Tongue (tissue), 1 donor: ENCODE measurements at regions not wholly inside any gene's neighbourhood (a gene's known extent, or its start where the extent isn't known, plus 50 kb on each side); places are given as distances from the start of the nearest gene placed in this dataset.
"Not testable (repeated sequence)": the region's sequence is repeated elsewhere in the genome, so short reads cannot be mapped to it uniquely, and the experiment has no call there.

Source experiments
- DNase-seq: peaks from one replicate; pipeline ENCODE4 v3.0.0-alpha.2; 2015

DNA sequence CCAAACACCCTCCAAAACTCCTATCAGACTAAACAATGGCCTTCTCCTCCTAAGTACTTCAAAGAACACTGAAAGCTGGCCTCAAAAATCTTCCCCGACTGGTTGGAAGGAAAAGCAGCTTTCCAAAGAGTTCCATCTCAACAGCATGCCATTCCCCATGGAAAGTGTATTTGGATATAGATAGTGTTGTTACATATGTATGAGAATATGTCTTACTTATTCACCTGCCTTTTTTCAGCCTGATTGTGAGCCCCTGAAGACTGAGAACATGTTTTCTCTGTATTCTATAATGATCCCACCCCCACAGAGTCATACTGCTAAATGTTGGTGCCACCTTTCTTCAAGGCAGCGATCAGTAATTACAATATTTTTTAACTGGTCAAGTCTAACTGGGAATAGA is 185.4 kb upstream of the G2E3 start:
- DNase-seq = no peak

DNA sequence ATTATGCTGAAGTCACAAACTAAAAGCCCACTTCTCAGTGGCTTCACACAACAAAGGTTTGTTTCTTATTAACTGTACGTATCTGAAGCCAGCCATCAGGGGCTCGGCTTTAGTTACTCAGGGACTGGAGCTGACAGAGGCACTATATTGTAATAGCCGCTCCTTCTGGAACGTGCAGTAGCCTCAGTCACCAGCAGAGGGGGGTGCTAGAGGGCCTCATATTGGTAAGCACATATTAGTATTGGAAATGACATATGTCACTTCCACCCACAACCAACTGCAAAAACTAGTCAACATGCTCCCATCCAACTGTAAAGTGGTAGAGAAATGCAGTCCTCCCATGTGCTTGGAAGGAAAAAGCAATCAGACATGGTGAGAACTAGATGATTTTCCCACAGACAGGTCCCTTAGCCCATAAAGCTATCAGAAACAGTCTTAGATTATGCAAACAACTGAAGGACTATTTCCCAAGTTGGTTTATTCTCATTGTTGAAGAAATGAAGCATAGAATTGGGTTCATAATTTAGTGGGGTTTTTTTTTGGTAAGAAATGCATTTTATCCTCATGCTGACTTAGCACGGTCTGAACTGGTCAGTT is 183.6 kb upstream of the G2E3 start:
- peak; percentile 42 for DNase-seq

DNA sequence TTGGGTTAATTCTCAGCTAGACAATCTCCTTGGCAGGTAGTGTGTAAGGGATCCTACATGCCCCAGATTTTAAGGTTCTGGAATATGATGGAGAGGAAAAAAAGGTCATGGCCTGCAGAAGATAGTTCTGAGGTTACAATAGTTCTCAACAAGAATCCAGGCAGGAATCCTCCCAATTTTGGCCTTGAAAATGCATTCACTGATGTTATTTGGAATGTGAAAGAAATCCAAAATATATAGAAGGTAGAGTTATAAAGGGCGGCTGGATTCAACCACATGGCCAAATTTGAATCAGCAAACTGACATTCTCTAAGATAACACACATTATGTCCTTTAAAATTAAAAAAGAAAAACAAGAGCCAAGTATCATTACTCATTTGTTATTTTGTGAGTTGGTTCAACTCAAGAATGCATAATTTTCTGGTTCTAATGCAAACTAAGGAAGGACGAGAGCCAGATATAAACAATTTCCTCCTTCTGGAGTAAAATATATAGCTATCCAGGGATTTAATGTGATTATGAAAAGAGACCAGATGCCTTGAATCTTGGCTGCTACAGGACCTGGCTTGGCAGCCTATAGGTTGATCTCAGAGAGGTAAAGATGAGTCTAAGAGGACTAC is 177.0 kb upstream of the G2E3 start:
- peak; percentile 61 for DNase-seq

DNA sequence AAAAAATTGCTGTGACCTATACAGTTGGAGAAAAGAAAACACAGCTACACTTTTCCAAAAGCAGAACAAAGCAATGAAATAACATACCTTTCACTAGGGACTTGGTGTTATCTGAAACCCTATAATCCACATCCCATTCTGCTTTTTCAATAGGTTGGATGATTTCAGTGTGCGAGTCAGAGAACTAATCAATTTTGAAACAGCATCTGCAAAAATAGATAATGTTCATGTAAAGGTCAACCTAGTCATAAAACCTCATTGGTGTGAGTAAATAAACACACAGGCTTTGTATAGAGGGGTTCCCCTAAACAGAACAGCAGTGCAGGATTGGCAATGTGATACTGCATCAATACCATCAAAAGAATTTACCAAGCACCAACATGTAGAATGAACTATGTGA is 173.0 kb upstream of the G2E3 start:
- no peak for DNase-seq

DNA sequence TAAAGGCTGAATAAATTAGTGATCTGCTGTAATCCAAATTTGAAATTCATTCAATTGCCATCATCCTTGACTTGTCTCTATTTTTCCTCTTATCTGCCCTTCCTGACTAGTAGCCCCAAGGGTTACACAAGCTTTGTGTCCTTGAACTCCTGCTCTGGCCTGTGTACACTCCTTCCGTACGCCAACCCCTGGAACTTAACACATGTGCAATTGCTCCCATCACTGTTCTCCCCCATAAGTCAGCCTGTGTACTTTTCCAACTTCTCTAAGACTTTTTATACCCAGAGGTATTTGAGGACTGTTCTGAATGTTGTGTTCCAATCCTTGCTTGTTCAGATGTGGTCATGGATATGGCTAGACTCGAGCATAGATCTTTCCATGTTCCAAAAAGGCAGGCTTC is 171.1 kb upstream of the G2E3 start:
- peak; percentile 11 for DNase-seq

DNA sequence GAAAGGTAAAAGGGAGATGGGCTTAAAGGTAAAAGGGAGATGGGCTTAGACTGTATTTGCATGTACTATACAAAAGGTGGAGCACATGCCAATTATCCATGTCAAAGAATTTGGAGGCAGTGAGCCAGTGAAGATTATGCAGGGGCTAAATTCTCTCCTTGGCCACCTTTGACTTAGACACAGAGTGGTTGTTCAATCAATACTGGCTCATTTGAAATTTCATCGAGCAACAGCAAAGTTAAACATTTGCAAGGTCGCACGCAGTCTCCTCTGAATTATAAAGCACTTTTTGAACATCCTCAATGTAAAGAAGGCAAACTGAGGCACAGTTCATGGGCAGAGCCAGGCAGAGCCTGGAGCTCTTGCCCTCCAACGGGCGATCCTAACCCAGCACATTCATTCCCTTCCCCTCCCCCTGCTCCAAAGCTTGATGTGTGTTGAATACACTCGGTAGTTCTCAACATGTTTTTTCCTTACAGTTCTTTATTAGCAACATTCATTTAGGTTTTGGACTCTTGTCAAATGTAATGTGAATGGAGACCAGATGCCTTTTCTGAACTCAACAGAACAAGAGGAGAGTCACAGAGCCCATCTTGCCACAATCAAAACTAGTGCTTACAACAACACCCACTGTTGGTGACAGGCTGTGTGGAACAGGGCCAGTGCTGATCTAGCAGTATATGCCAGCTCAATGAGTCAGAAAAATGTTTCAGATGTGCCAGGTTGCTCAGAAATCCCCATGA is 169.7 kb upstream of the G2E3 start:
- peak; percentile 30 for DNase-seq

DNA sequence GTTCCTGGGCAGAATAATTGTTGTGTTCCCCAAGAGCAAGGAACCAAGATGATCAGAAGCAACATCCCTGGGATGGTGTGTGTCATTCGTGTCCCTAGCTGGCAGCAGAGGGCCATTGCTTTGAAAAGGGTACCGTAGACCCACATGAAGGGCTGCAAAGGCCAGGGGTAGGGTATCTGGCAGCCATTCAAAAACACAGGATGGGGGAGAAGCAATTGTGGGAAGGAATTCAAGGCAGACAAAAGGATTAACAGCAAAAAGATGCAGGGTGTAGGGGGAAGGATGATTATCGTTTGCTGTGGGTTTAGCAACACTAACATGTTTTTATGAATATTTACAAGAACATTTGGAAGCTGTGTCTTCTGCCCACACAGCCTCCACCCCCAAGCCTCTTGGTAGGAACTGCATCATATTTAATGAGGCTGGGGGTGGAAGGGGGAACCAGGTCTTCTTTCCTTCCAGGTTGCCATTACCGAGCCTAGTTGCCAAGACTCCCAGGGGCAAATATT is 169.0 kb upstream of the G2E3 start:
- no peak for DNase-seq

DNA sequence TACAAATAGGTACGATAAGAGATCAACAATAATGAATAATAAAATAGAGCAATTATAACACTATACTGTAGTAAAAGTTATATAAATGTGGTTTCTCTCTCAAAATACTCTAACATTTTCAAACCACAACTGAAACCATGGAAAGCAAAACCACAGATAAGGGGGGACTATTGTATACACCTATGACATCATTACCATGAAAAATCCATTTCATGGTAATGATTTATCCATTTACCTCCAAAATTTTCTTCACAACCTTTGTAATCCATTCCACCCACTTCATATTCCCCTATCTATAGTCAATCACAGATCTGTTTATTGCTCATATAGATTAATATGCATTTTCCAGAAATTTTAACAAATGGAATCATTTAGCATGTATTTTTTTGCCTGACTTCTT is 163.9 kb upstream of the G2E3 start:
- DNase-seq = no peak

DNA sequence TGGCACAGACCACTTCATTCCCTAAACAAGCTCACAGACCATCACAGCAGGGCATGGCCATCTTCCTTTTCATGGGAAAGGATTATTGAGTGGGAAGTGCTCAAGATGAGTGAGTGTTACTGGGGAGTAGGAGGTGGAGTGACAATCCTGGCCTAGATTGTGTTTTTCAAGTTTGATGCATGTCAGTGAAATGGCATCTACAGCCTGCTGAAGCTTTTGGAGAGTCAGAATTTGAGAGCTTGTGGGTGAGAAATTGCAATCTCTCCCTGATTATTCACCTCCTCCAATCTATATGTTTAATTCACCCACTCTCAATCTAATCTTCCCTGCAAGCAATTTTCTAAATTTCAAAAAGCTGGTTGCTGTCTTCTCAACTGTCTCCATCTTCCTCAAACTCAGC is 156.1 kb upstream of the G2E3 start:
- no peak for DNase-seq

DNA sequence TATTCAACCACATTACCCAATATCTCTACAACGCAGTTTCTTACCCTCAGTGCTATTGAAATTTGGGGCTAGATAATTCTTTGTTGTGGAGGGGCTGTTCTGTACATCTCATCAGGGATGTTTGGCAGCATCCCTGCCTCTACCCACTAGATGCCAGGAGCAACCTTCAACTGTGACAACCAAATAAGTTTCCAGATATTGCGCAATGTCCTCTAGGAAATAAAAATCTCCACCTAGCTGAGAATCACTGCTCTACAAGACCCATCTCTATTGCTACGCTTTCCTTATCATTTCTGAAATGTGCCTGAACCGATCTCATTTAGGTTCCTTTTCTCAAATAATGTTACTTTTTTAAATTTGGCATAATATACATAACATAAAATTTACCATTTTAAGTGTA is 155.2 kb upstream of the G2E3 start:
- DNase-seq = no peak

DNA sequence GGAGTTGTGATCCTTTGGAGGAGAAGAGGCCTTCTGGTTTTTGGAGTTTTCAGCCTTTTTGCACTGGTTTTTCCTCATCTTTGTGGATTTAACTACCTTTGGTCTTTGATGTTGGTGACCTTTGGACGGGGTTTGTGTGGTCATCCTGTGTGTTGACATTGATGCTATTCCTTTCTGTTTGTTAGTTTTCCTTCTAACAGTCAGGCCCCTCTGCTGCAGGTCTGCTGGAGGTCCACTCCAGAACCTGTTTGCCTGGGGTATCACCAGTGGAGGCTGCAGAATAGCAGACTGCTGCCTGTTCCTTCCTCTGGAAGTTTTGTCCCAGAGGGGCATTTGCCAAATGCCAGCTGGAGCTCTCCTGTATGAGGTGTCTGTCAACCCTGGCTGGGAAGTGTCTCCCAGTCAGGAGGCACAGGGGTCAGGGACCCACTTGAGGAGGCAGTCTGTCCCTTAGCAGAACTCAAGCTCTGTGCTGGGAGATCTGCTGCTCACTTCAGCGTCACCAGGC is 149.4 kb upstream of the G2E3 start:
- DNase-seq = not testable (repeated sequence)

DNA sequence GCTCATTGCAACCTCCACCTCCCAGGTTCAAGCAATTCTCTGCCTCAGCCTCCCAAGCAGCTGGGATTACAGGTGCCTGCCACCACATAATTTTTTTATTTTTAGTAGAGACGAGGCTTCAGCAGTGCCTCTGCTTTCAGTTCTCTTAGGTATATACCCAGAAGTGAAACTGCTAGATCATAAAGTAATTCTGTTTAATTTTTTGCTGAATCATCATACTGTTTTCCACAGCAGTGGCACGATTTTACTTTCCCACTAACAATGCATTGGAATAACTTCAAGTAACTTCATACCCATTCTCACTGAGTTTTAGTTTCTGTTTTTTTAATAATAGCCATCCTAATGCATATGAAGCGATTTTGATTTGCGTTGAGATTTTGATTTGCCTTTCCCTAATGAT is 148.0 kb upstream of the G2E3 start:
- DNase-seq = no peak

DNA sequence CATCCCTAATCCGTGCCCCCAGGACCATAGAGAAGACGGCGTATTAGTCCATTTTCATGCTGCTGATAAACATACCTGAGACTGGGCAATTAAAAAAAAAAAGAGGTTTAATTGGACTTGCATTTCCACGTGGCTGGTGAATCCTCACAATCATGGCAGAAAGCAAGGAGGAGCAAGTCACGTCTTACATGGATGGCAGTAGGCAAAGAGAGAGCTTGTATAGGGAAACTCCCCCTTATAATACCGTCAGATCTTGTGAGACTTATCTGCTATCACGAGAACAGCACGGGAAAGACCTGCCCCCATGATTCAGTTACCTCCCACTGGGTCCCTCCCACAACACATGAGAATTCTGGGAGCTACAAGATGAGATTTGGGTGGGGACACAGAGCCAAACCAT is 145.8 kb upstream of the G2E3 start:
- DNase-seq = not testable (repeated sequence)

DNA sequence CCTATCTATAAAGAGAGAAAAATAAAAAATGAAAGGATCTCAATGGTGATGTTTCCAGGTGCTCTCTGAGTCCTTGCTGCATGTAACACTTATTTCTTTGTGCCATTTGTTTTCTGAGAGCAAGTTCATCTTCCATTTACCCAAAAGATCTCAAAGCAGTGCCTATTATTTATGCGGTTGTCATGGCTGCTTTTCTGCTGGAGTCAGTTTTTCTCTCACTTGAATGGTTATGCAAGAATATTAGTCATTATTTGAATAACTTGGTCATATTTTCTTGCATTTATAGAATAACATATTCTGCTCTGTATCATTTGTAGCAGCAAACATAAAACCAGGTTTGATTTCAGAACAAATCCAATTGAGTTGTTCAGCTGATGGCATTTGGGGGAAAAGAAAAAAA is 141.8 kb upstream of the G2E3 start:
- no peak for DNase-seq

DNA sequence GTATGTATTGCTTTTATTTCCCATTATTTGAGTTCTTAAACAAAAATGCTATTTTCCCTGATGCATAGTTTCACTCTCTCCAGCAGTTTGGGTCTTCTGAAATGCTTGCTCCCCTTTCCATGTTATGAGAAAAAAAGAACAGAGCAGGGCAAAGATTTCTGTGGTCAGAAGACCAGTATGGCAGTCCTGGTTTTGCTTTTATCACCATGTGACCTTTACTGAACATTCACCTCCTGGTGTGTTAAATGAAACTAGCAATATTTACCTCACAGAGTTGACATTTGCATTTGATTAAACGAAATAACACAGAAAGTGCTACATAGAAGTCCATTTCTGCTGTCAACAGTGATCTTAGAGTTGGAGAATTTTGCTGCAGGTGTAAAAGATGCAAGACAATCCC is 141.0 kb upstream of the G2E3 start:
- no peak for DNase-seq

DNA sequence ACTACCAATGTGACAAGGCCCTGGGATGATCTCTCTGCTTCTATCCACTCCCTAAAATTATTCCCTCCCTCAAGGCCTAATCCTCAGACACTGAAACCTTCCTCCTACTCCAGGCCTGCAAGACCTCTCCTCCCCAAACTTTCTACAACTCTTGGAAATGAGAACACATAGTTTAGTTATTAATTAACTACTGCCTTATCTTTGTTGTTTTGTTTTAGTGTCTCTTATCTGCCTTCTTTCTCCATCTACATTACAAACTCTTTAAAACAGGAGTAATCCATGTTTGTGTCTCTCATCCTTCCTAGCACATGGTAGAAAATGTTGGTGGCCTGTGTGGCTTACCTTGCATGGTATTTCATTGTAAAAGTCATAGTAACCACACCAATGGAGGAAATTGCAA is 139.9 kb upstream of the G2E3 start:
- DNase-seq = no peak

DNA sequence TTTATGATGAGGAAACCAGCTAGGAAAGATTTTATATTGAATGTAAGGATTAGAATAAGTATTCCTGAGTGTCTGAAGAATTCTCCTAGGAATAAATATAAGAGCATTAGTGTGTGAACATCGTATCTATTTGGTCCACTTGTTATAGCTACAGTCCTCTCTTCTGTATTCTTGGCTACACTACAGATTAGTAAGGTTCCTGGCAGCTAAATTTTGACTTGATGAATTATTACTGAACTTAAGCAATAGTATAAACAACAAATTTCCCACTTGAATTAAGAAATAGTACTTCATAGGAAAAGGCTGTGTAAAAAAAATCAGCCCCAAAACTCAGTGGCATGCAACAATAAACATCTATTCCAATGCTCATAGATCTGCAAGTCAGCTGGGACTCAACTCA is 138.4 kb upstream of the G2E3 start:
- peak; percentile 13 for DNase-seq

DNA sequence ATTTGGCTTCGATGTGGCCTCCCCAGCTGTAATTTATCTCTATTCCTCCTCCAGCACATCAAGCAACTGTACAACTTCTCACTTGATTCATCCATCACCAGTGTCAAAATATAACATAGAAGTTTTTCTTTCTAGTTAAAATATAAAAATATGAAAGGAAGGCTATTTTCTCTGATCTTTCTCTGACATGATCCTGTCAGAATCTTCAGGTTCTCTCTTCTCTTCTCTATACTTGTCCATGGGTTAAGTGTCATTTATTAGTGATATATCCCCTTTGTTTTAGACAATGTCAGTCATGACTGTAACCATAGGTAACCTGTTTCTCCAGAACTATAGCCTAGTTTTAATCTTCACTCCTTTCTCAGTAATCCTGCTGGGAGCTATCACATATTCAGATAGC is 132.5 kb upstream of the G2E3 start:
- no peak for DNase-seq

DNA sequence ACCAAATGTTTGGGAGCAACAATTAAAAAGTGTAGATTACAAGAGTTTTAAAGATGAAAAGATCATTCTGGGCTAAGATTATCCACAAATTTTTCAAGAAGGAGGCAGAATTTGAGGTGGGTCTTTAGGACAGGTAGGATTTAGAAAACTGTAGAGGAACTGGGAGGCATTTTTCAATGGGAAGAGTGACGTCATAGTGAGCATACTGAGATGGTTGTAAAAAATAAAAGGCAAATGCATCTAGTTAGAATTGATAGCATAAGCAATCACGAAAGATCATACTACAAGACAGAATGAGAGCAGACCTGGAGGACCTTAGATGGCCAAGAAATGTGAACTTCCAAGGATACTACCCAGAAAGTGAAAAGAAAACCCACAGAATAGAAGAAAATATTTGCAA is 131.6 kb upstream of the G2E3 start:
- DNase-seq = no peak

DNA sequence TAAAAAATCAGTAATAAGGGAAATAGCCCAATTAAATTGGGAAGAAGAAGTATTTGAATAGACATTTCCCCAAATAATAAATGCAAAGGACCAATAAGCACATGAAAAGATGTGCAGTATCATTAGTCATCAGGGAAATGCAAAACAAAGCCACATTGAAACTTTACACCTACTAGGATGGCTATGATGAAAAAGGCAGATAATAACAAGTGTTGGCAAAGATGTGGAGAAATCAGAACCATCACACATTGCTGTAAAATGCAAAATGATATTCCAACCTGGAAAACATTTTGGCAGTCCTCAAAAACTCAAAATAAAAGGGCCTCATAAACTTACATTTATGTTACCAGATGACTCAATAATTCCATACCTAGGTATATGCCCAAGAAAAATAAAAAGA is 131.1 kb upstream of the G2E3 start:
- DNase-seq = no peak

DNA sequence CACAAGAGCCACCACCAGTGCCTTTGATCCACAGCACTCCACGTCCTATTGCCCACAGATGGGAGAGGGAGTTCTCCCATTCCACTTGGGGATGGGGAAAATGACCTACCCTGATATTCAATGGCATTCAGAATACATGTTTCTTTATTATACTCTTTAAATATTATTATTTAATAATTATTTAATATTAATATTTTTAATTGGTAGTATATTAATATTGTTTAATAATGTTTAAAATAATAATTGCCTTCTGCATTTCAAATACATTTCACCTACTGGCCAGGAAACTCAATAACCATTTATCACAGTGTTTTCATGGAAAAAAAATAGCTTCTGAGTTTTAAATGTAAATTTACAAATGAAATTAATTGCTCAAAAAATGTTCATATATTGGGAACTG is 127.4 kb upstream of the G2E3 start:
- no peak for DNase-seq

DNA sequence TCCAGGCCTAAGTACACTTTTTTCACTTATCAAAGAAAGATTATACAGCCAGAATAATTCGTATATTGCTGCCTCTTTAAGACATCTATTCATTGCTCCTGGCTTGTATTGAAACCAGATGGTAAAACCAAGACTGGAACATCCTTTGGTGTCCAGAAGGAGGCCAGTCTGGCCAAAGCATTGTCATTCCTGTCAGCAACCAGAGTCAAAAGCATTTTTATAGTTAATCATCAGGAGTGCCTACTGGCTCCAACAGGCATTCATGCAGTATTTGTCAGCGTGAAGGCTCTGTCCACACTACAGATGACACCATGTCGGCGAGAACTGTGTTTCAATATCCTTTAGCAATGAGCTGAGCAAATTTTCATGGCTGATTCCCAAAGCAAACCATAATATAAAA is 118.0 kb upstream of the G2E3 start:
- DNase-seq = no peak

DNA sequence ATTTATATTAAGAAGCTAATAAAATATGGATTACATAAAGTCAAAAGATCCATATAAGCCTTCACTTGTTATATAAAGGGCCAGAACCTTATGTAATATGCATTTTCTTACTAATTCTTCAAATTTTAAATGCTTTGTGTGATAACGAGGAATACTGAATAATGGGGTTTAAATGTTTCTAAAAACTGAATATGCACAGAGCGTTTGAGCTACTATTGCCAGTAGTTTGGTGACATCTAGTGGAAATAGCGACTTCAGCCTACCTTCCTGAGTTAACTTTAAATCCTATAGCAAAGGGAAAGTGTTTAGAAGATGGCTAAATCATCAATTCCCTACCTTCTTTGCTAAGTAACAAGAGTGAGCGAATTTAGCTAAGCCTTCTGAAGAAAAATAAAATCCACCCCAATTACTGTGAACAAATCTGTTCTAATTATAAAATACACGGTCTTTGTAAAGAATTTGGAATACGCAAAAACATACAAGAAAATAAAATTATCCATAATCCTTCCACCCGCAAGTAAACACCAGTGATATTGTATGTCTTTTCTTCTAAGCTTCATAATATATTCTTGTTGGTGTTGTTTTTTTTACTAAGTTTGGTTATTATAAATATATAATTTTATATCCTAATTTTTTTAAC is 115.5 kb upstream of the G2E3 start:
- DNase-seq = peak; percentile 77
